SK-N-SH treated with all-trans-retinoic acid at 6 μM for 48 hours (cell line): ENCODE measurements at regions not wholly inside any gene's neighbourhood (a gene's known extent, or its start where the extent isn't known, plus 50 kb on each side); places are given as distances from the start of the nearest gene placed in this dataset.

Experiments used
- ATAC-seq: fragments of 200-7000 bp; cut with Tn5 transposase; 3 replicates; pipeline ENCODE4 v1.9.1; 2020; ENCODE audit warnings: mild to moderate bottlenecking, moderate library complexity
- ARNTL ChIP-seq: fragments of 450-650 bp; formaldehyde crosslinking; IDR thresholded peaks from 2 replicates; pipeline ENCODE4 v1.5.0; 2020; ENCODE audit warnings: low read depth, mild to moderate bottlenecking, moderate library complexity, borderline replicate concordance
- BACH2 ChIP-seq: fragments of 250-450 bp; sonication (Bioruptor Pico); IDR thresholded peaks from 2 replicates; pipeline ENCODE4 v1.9.0; 2021; ENCODE audit warnings: mild to moderate bottlenecking, borderline replicate concordance
- CREB5 ChIP-seq: fragments of 250-450 bp; sonication (Bioruptor Pico); IDR thresholded peaks from 2 replicates; pipeline ENCODE4 v1.5.1; 2020; ENCODE audit warnings: low read depth, mild to moderate bottlenecking, moderate library complexity
- CSDC2 ChIP-seq: fragments of 250-450 bp; sonication (Bioruptor Pico); IDR thresholded peaks from 2 replicates; pipeline ENCODE4 v1.5.0; 2020; ENCODE audit warnings: mild to moderate bottlenecking, moderate library complexity
- CSRNP3 ChIP-seq: fragments of 250-450 bp; sonication (Bioruptor Pico); IDR thresholded peaks from 2 replicates; pipeline ENCODE4 v1.5.1; 2021; ENCODE audit warnings: mild to moderate bottlenecking, moderate library complexity
- ESRRG ChIP-seq: fragments of 250-450 bp; sonication (Bioruptor Pico); IDR thresholded peaks from 2 replicates; pipeline ENCODE4 v1.6.1; 2021; ENCODE audit warnings: mild to moderate bottlenecking
- GLIS3 ChIP-seq: fragments of 250-450 bp; sonication (Bioruptor Pico); IDR thresholded peaks from 2 replicates; pipeline ENCODE4 v1.5.0; 2020; ENCODE audit warnings: mild to moderate bottlenecking, moderate library complexity
- ISL1 ChIP-seq: fragments of 250-450 bp; sonication (Bioruptor Pico); IDR thresholded peaks from 2 replicates; pipeline ENCODE4 v2.1.2; 2022; ENCODE audit warnings: mild to moderate bottlenecking, moderate library complexity
- OSR1 ChIP-seq: fragments of 250-450 bp; sonication (Bioruptor Pico); IDR thresholded peaks from 2 replicates; pipeline ENCODE4 v1.8.0; 2022; ENCODE audit warnings: moderate library complexity, mild to moderate bottlenecking, inconsistent platforms
- PATZ1 ChIP-seq: fragments of 250-450 bp; sonication (Bioruptor Pico); IDR thresholded peaks from 2 replicates; pipeline ENCODE4 v1.8.0; 2020; ENCODE audit warnings: mild to moderate bottlenecking, moderate library complexity, borderline replicate concordance
- PPARA ChIP-seq: fragments of 250-450 bp; sonication (Bioruptor Pico); IDR thresholded peaks from 2 replicates; pipeline ENCODE4 v1.5.0; 2020; ENCODE audit warnings: mild to moderate bottlenecking, borderline replicate concordance
- RARB ChIP-seq: fragments of 250-450 bp; sonication (Bioruptor Pico); IDR thresholded peaks from 2 replicates; pipeline ENCODE4 v1.8.0; 2021; ENCODE audit warnings: mild to moderate bottlenecking, moderate library complexity
- SNAI2 ChIP-seq: fragments of 250-450 bp; sonication (Bioruptor Pico); IDR thresholded peaks from 2 replicates; pipeline ENCODE4 v1.5.0; 2020; ENCODE audit warnings: mild to moderate bottlenecking, moderate library complexity
- TOX ChIP-seq: fragments of 250-450 bp; sonication (Bioruptor Pico); IDR thresholded peaks from 2 replicates; pipeline ENCODE4 v1.8.0; 2021; ENCODE audit warnings: mild to moderate bottlenecking, moderate library complexity, borderline replicate concordance
- TSHZ2 ChIP-seq: fragments of 250-450 bp; sonication (Bioruptor Pico); IDR thresholded peaks from 2 replicates; pipeline ENCODE4 v1.5.0; 2020; ENCODE audit warnings: mild to moderate bottlenecking, moderate library complexity
- ZFP3 ChIP-seq: fragments of 250-450 bp; sonication (Bioruptor Pico); IDR thresholded peaks from 2 replicates; pipeline ENCODE4 v1.5.0; 2020; ENCODE audit warnings: mild to moderate bottlenecking, moderate library complexity
- ZFP30 ChIP-seq: fragments of 450-650 bp; formaldehyde crosslinking; IDR thresholded peaks from 2 replicates; pipeline ENCODE4 v1.5.0; 2022; ENCODE audit warnings: mild to moderate bottlenecking, moderate library complexity
- ZNF565 ChIP-seq: fragments of 450-650 bp; formaldehyde crosslinking; conservative IDR thresholded peaks from 2 replicates; pipeline ENCODE4 v1.5.0; 2020; ENCODE audit warnings: low read depth, mild to moderate bottlenecking, moderate library complexity
- ZNF70 ChIP-seq: fragments of 450-650 bp; formaldehyde crosslinking; IDR thresholded peaks from 2 replicates; pipeline ENCODE4 v1.5.0; 2020; ENCODE audit warnings: mild to moderate bottlenecking, moderate library complexity
- ZNF8 ChIP-seq: fragments of 450-650 bp; formaldehyde crosslinking; IDR thresholded peaks from 2 replicates; pipeline ENCODE4 v1.5.0; 2020; ENCODE audit warnings: mild to moderate bottlenecking, moderate library complexity

GRCh38 chr18:76208678-76209306 is 286.2 kb downstream of the ZNF516 start:
- ATAC-seq = no peak
- TF ChIP-seq ESRRG (CRISPR knock-in tag) = no peak
- no peak for TF ChIP-seq BACH2
- no peak for TF ChIP-seq ZNF565 (CRISPR knock-in tag)
- no peak for TF ChIP-seq ZFP30 (CRISPR knock-in tag)
- TF ChIP-seq OSR1 (CRISPR knock-in tag) = no peak
- TF ChIP-seq CSDC2 (CRISPR knock-in tag) = no peak
- no peak for TF ChIP-seq PPARA (CRISPR knock-in tag)
- TF ChIP-seq SNAI2 (CRISPR knock-in tag) = no peak
- TF ChIP-seq TOX (CRISPR knock-in tag) = no peak
- no peak for TF ChIP-seq ZFP3
- no peak for TF ChIP-seq TSHZ2 (CRISPR knock-in tag)
- no peak for TF ChIP-seq ISL1 (CRISPR knock-in tag)

GRCh38 chr18:76205906-76206305 is 289.1 kb downstream of the ZNF516 start:
- ATAC-seq = no peak

GRCh38 chr18:76203552-76203951 is 291.5 kb downstream of the ZNF516 start:
- ATAC-seq = no peak
- no peak for TF ChIP-seq ESRRG (CRISPR knock-in tag)
- TF ChIP-seq ISL1 (CRISPR knock-in tag) = no peak
- TF ChIP-seq OSR1 (CRISPR knock-in tag) = no peak
- no peak for TF ChIP-seq GLIS3 (CRISPR knock-in tag)
- no peak for TF ChIP-seq CREB5 (CRISPR knock-in tag)
- TF ChIP-seq ZNF70 = no peak
- no peak for TF ChIP-seq CSDC2 (CRISPR knock-in tag)
- no peak for TF ChIP-seq TOX (CRISPR knock-in tag)
- no peak for TF ChIP-seq ZFP3
- no peak for TF ChIP-seq BACH2
- TF ChIP-seq ZNF8 (CRISPR knock-in tag) = no peak
- no peak for TF ChIP-seq PATZ1 (CRISPR knock-in tag)

More at GRCh38 chr18:76205906-76206305, 289.1 kb downstream of the ZNF516 start:
- no peak for TF ChIP-seq OSR1 (CRISPR knock-in tag)
- no peak for TF ChIP-seq ISL1 (CRISPR knock-in tag)
- no peak for TF ChIP-seq ZNF8 (CRISPR knock-in tag)
- no peak for TF ChIP-seq TOX (CRISPR knock-in tag)
- TF ChIP-seq CSDC2 (CRISPR knock-in tag) = no peak
- TF ChIP-seq ZFP3 = no peak
- TF ChIP-seq BACH2 = no peak
- no peak for TF ChIP-seq RARB
- no peak for TF ChIP-seq ZFP30 (CRISPR knock-in tag)
- no peak for TF ChIP-seq ESRRG (CRISPR knock-in tag)
- no peak for TF ChIP-seq ARNTL (CRISPR knock-in tag)
- no peak for TF ChIP-seq SNAI2 (CRISPR knock-in tag)
- TF ChIP-seq PATZ1 (CRISPR knock-in tag) = no peak
- TF ChIP-seq CREB5 (CRISPR knock-in tag) = no peak
- TF ChIP-seq ZNF565 (CRISPR knock-in tag) = no peak
- no peak for TF ChIP-seq CSRNP3 (CRISPR knock-in tag)
